CD4-positive, alpha-beta T cell (primary cell): ENCODE measurements at regions not wholly inside any gene's neighbourhood (a gene's known extent, or its start where the extent isn't known, plus 50 kb on each side); places are given as distances from the start of the nearest gene placed in this dataset.

Experiments used
- ATAC-seq: fragments of 200-7000 bp; cut with Tn5 transposase; one replicate; pipeline ENCODE4 v1.10.0; 2022; ENCODE audit warnings: mild to moderate bottlenecking; ENCODE audit not compliant: poor library complexity
- CTCF ChIA-PET: fragments of 350-600 bp; sonication (Branson Sonifier 250); formaldehyde crosslinking; loops from one replicate; lab custom pipeline; 2021; ENCODE audit warnings: antibody characterized with exemption, inconsistent platforms; lab: Charles Lee
- POLR2A ChIA-PET: fragments of 350-600 bp; sonication (Branson Sonifier 250); formaldehyde crosslinking; loops from one replicate; lab custom pipeline; 2021; ENCODE audit warnings: antibody characterized with exemption, inconsistent platforms; lab: Charles Lee
- DNase-seq, 14 experiments: peaks; one replicate each; pipeline ENCODE4 v3.0.0-alpha.2; 2013 to 2020; ENCODE audit warnings: mixed read lengths in 2 of 14
- H3K27ac ChIP-seq, 2 donors: one replicate each; pipeline versions ENCODE4 v1.5.1 to v1.7.0; 2013; ENCODE audit warnings: low read length in 2 of 2, low read depth in 1 of 2, mild to moderate bottlenecking in 1 of 2
- H3K27me3 ChIP-seq, 2 experiments: 1 replicate in 1 of 2; 2 replicates in 1 of 2; pipeline versions ENCODE4 v1.6.1 to v1.7.0; 2013; ENCODE audit warnings: low read length in 2 of 2, control low read depth in 1 of 2, mild to moderate bottlenecking in 1 of 2, moderate library complexity in 1 of 2; ENCODE audit not compliant: insufficient read depth in 2 of 2, control insufficient read depth in 1 of 2
- H3K36me3 ChIP-seq: one replicate; pipeline ENCODE4 v1.6.1; 2013; ENCODE audit warnings: low read length, control low read depth; ENCODE audit not compliant: insufficient read depth
- H3K4me1 ChIP-seq: one replicate; pipeline ENCODE4 v1.6.1; 2013; ENCODE audit warnings: low read length, control low read depth; ENCODE audit not compliant: insufficient read depth
- H3K4me3 ChIP-seq: one replicate; pipeline ENCODE4 v1.5.1; 2013; ENCODE audit warnings: mild to moderate bottlenecking, low read length, moderate library complexity
- H3K9me3 ChIP-seq, 2 experiments: 1 replicate in 1 of 2; 2 replicates in 1 of 2; pipeline versions ENCODE4 v1.6.1 to v1.7.0; 2013; ENCODE audit warnings: low read length in 2 of 2, mild to moderate bottlenecking in 2 of 2, control low read depth in 1 of 2, moderate library complexity in 1 of 2; ENCODE audit not compliant: control insufficient read depth in 1 of 2, insufficient read depth in 1 of 2
- H3K27ac Mint-ChIP-seq: one replicate; pipeline ENCODE4 v1.8.0; 2020; ENCODE audit warnings: mixed read lengths
- H3K27me3 Mint-ChIP-seq: one replicate; pipeline ENCODE4 v1.8.0; 2021; ENCODE audit warnings: mixed read lengths
- H3K36me3 Mint-ChIP-seq: one replicate; pipeline ENCODE4 v1.8.0; 2021; ENCODE audit warnings: low read depth, mixed read lengths
- H3K4me1 Mint-ChIP-seq: one replicate; pipeline ENCODE4 v1.8.0; 2021; ENCODE audit warnings: low read depth, mixed read lengths
- H3K4me3 Mint-ChIP-seq: one replicate; pipeline ENCODE4 v1.8.0; 2020; ENCODE audit warnings: mild to moderate bottlenecking, mixed read lengths
- H3K9me3 Mint-ChIP-seq: one replicate; pipeline ENCODE4 v1.8.0; 2020; ENCODE audit warnings: mixed read lengths
- intact Hi-C, 2 experiments: fragments of 100-400 bp; cut with DNase I in 1 of 2; cut with micrococcal nuclease in 1 of 2; formaldehyde crosslinking; loops; one replicate each; pipeline versions ENCODE4 v1.15.1 to v1.9.0; 2023 to 2025; cut with DNase I, micrococcal nuclease
- TF ChIP-seq, protein P1 (sequence below): fragments of 200-600 bp; IDR thresholded peaks from one replicate; pipeline ENCODE4 v1.8.0; 2022; ENCODE audit warnings: antibody characterized with exemption, mild to moderate bottlenecking

DNA sequence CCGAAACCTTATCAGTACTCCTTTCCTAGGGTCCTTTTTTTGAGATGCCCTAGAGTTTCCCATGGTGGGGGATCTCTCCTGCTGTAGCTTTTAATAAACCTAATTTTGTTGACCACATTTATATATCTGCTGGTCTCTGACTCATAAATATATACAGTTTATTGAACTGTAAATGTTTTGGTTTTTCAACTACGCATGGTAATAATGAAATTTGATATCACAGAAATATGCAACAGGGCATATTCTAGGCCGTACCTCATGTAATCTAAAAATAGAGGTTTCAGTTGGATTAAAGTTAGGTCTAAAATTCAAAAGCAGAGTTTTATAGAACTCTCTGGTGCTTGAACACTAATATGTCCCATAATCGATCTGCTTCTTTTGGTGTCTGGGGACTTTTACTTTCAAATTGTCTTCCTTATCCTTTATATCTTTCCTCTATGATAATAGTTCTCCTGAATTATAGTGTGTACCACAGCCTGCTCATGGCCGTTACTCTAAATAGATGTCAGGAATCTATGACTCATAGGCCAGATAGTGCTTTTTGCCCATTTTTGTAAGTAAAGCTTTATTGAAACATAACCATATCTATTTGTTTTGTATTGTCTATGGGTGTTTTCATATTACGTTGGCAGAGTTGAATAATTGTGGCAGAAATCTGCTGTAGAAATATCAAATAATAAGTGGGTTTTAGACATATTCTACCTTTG is 324.8 kb upstream of the PCDH9 start:
- TF ChIP-seq, protein P1, sequence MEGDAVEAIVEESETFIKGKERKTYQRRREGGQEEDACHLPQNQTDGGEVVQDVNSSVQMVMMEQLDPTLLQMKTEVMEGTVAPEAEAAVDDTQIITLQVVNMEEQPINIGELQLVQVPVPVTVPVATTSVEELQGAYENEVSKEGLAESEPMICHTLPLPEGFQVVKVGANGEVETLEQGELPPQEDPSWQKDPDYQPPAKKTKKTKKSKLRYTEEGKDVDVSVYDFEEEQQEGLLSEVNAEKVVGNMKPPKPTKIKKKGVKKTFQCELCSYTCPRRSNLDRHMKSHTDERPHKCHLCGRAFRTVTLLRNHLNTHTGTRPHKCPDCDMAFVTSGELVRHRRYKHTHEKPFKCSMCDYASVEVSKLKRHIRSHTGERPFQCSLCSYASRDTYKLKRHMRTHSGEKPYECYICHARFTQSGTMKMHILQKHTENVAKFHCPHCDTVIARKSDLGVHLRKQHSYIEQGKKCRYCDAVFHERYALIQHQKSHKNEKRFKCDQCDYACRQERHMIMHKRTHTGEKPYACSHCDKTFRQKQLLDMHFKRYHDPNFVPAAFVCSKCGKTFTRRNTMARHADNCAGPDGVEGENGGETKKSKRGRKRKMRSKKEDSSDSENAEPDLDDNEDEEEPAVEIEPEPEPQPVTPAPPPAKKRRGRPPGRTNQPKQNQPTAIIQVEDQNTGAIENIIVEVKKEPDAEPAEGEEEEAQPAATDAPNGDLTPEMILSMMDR = no peak
- Mint-ChIP-seq H3K4me1 (no peaks in the 10 kb centered on the region), H3K4me3 (no peak overlapping the region), H3K27ac (no peak overlapping the region), H3K9me3 (peaks cover 4% of the 10 kb centered on the region), H3K36me3 (no peaks in the 10 kb centered on the region), H3K27me3 (no peaks in the 10 kb centered on the region)
- H3K9me3 ChIP-seq = peaks cover 0 to 9% of the 10 kb centered on the region in 2 experiments
- H3K4me3 ChIP-seq = no peak overlapping the region
- POLR2A ChIA-PET = no interaction called here
- intact Hi-C loops = no loop called here
- CTCF ChIA-PET = no interaction called here
- H3K27me3 ChIP-seq = no peaks in the 10 kb centered on the region
- no peak overlapping the region for H3K27ac ChIP-seq
- H3K4me1 ChIP-seq = no peaks in the 10 kb centered on the region
- no peak for ATAC-seq
- DNase-seq = no peak
- no peaks in the 10 kb centered on the region for H3K36me3 ChIP-seq

DNA sequence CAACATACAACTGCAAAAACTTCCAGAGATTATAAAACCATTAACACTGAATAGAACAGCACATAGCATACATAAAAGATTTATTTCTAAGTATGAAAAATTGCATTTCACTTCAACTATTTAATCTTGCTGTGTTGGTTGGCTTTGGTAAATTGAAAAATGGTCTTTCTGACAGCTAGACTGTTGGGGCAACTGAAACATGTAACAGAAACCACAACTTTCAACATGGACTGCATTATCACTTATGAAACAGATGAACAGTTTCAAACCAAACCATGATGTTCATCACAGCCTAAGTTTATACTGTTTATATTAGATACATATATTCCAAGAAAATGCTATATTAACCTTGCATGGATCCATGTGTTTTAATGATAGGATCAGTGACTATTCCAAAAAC is 324.1 kb upstream of the PCDH9 start:
- DNase-seq (no peak), ATAC-seq (no peak)
- Mint-ChIP-seq H3K36me3 (no peaks in the 10 kb centered on the region), H3K27ac (no peak overlapping the region), H3K4me1 (no peaks in the 10 kb centered on the region), H3K4me3 (no peak overlapping the region), H3K9me3 (peaks cover 4% of the 10 kb centered on the region), H3K27me3 (no peaks in the 10 kb centered on the region)
- Histone ChIP-seq H3K36me3 (no peaks in the 10 kb centered on the region), H3K27ac (no peak overlapping the region), H3K4me1 (no peaks in the 10 kb centered on the region), H3K4me3 (no peak overlapping the region), H3K9me3 (peaks cover 0 to 9% of the 10 kb centered on the region in 2 experiments), H3K27me3 (no peaks in the 10 kb centered on the region)
- ChIA-PET CTCF (no interaction called here), POLR2A (no interaction called here)
- TF ChIP-seq, protein P1 = no peak
- intact Hi-C loops = no loop called here

DNA sequence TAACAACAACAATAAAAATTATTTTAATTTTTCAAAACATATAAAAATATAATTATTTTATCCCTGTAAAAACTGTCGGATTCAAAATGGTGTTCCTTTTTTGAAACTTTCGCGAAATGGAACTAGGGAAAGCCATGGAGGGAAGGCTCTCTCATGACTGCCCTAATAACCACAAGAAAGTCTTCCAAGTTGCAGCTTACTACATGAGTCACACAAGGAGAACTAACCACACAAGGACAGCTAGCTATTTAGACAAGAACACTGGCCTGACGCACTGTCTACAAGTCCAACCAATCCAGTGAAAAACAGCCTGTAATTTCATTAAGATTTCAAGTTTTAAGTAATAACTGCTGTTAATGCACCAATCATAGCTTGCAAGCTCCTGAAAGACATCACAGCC is 319.2 kb upstream of the PCDH9 start:
- Mint-ChIP-seq H3K27ac (no peak overlapping the region), H3K4me1 (no peaks in the 10 kb centered on the region), H3K36me3 (no peaks in the 10 kb centered on the region), H3K27me3 (no peaks in the 10 kb centered on the region), H3K9me3 (peaks cover 4% of the 10 kb centered on the region), H3K4me3 (no peak overlapping the region)
- ChIA-PET POLR2A (no interaction called here), CTCF (no interaction called here)
- Histone ChIP-seq H3K4me3 (no peak overlapping the region), H3K36me3 (no peaks in the 10 kb centered on the region), H3K27me3 (no peaks in the 10 kb centered on the region), H3K27ac (no peak overlapping the region), H3K9me3 (no peaks in the 10 kb centered on the region), H3K4me1 (no peaks in the 10 kb centered on the region)
- intact Hi-C loops = no loop called here
- ATAC-seq (no peak), DNase-seq (no peak)
- TF ChIP-seq, protein P1 = no peak
